ENCODE measurements at regions not wholly inside any gene's neighbourhood (a gene's known extent, or its start where the extent isn't known, plus 50 kb on each side); places are given as distances from the start of the nearest gene placed in this dataset.

- no peak overlapping the region for H2AFZ ChIP-seq (ENCODE audit: low read depth, low read length)
- H3K4me1 ChIP-seq (ENCODE audit: insufficient read depth, low read length): no peaks in the 10 kb centered on the region
- H3K79me2 ChIP-seq (ENCODE audit: insufficient read depth, low read length): no peaks in the 10 kb centered on the region
- no peaks in the 10 kb centered on the region for H3K9me3 ChIP-seq (ENCODE audit: insufficient read depth, low read length, severe bottlenecking)
- TF ChIP-seq CTCF (IDR thresholded peaks at IDR 0.05; ENCODE audit: borderline replicate concordance, extremely low read depth, low read length, poor library complexity, severe bottlenecking) (no peak), EZH2 (IDR thresholded peaks at IDR 0.05; ENCODE audit: borderline replicate concordance, low read depth, low read length, severe bottlenecking) (no peak)
- peaks cover 9% of the 10 kb centered on the region for H3K27me3 ChIP-seq (ENCODE audit: insufficient read depth, low read length, poor library complexity)
- peaks cover 11% of the 10 kb centered on the region for H4K20me1 ChIP-seq (ENCODE audit: insufficient read depth, low read length)
- DNase-seq (no peak), ATAC-seq (ENCODE audit: insufficient read depth, low read depth) (no peak)
- H3K4me3 ChIP-seq (ENCODE audit: low read depth in 1 of 2, low read length in 2 of 2): no peak overlapping the region
- no peak overlapping the region for H3K9ac ChIP-seq (ENCODE audit: low read depth, low read length)
- no peaks in the 10 kb centered on the region for H3K36me3 ChIP-seq (ENCODE audit: insufficient read depth, low read length)
- no peak overlapping the region for H3K27ac ChIP-seq (ENCODE audit: low read length)
- H3K4me2 ChIP-seq (ENCODE audit: insufficient read depth, low read length): no peak overlapping the region
These were observed 144.0 kb upstream of the CIBAR2 start for GRCh38 chr16:85256190-85256739.

DNA sequence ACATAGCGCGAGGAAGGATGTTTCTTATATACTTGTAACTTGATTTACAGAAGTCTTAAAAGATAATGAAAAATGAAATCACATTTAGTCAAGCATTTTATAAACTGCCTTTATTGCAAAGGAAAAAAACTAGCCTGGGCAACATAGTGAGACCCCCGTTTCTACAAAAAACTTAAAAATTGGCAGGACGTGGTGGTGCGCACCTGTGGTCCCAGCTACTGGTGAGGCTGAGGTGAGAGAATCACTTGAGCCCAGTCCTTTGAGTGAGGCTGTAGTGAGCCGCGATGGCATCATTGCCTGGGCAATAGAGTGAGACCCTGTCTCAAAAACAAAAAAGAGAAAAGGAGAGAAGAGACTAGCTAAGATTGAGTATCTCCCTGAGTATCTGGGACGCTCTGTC, 145.2 kb upstream of the CIBAR2 start:
- Histone ChIP-seq H3K4me3 (ENCODE audit: low read depth in 1 of 2, low read length in 2 of 2) (no peak overlapping the region), H3K9ac (ENCODE audit: low read depth, low read length) (no peak overlapping the region), H3K27me3 (ENCODE audit: insufficient read depth, low read length, poor library complexity) (peaks cover 20% of the 10 kb centered on the region), H3K9me3 (ENCODE audit: insufficient read depth, low read length, severe bottlenecking) (no peaks in the 10 kb centered on the region), H3K36me3 (ENCODE audit: insufficient read depth, low read length) (no peaks in the 10 kb centered on the region), H3K27ac (ENCODE audit: low read length) (no peak overlapping the region), H4K20me1 (ENCODE audit: insufficient read depth, low read length) (peaks cover 13% of the 10 kb centered on the region), H3K4me2 (ENCODE audit: insufficient read depth, low read length) (no peak overlapping the region), H2AFZ (ENCODE audit: low read depth, low read length) (no peak overlapping the region), H3K4me1 (ENCODE audit: insufficient read depth, low read length) (no peaks in the 10 kb centered on the region), H3K79me2 (ENCODE audit: insufficient read depth, low read length) (no peaks in the 10 kb centered on the region)
- ATAC-seq (ENCODE audit: insufficient read depth, low read depth): no peak
- DNase-seq: no peak
- TF ChIP-seq EZH2 (IDR thresholded peaks at IDR 0.05; ENCODE audit: borderline replicate concordance, low read depth, low read length, severe bottlenecking) (no peak), CTCF (IDR thresholded peaks at IDR 0.05; ENCODE audit: borderline replicate concordance, extremely low read depth, low read length, poor library complexity, severe bottlenecking) (no peak)

DNA sequence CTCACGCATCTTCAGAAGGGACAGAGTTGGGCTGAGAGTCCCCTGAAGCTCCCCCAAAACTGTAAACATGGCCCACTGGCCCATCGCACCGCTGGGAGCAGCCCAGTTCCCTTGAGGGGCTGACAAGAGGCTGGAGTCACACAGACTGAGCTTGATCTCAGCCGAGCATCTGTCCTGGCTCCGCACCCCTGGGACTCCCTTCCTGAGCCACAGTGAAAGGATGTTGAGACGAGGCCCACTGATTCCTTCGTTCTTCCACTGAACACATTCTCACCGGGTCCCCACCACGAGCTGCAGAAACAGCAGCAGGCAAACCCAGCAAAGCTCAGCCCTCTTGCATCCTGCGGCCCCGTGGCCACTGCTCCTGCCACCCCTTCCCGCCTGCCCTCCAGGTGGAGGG, 145.9 kb upstream of the CIBAR2 start:
- Histone ChIP-seq H3K27ac (ENCODE audit: low read length) (no peak overlapping the region), H3K4me2 (ENCODE audit: insufficient read depth, low read length) (no peak overlapping the region), H3K79me2 (ENCODE audit: insufficient read depth, low read length) (no peaks in the 10 kb centered on the region), H3K4me3 (ENCODE audit: low read depth in 1 of 2, low read length in 2 of 2) (no peak overlapping the region), H3K9ac (ENCODE audit: low read depth, low read length) (no peak overlapping the region), H4K20me1 (ENCODE audit: insufficient read depth, low read length) (peaks cover 13% of the 10 kb centered on the region), H2AFZ (ENCODE audit: low read depth, low read length) (no peak overlapping the region), H3K9me3 (ENCODE audit: insufficient read depth, low read length, severe bottlenecking) (no peaks in the 10 kb centered on the region), H3K4me1 (ENCODE audit: insufficient read depth, low read length) (no peaks in the 10 kb centered on the region), H3K36me3 (ENCODE audit: insufficient read depth, low read length) (no peaks in the 10 kb centered on the region), H3K27me3 (ENCODE audit: insufficient read depth, low read length, poor library complexity) (peaks cover 27% of the 10 kb centered on the region)
- DNase-seq: no peak
- ATAC-seq (ENCODE audit: insufficient read depth, low read depth): no peak
- TF ChIP-seq EZH2 (IDR thresholded peaks at IDR 0.05; ENCODE audit: borderline replicate concordance, low read depth, low read length, severe bottlenecking) (no peak), CTCF (IDR thresholded peaks at IDR 0.05; ENCODE audit: borderline replicate concordance, extremely low read depth, low read length, poor library complexity, severe bottlenecking) (no peak)

- Histone ChIP-seq H3K4me2 (ENCODE audit: insufficient read depth, low read length) (no peak overlapping the region), H3K4me1 (ENCODE audit: insufficient read depth, low read length) (no peaks in the 10 kb centered on the region), H3K9me3 (ENCODE audit: insufficient read depth, low read length, severe bottlenecking) (no peaks in the 10 kb centered on the region), H3K27ac (ENCODE audit: low read length) (no peak overlapping the region), H4K20me1 (ENCODE audit: insufficient read depth, low read length) (peaks cover 8% of the 10 kb centered on the region), H3K4me3 (ENCODE audit: low read depth in 1 of 2, low read length in 2 of 2) (no peak overlapping the region), H3K36me3 (ENCODE audit: insufficient read depth, low read length) (no peaks in the 10 kb centered on the region), H3K27me3 (ENCODE audit: insufficient read depth, low read length, poor library complexity) (peaks cover 31% of the 10 kb centered on the region), H3K9ac (ENCODE audit: low read depth, low read length) (no peak overlapping the region), H3K79me2 (ENCODE audit: insufficient read depth, low read length) (no peaks in the 10 kb centered on the region), H2AFZ (ENCODE audit: low read depth, low read length) (no peak overlapping the region)
- TF ChIP-seq EZH2 (IDR thresholded peaks at IDR 0.05; ENCODE audit: borderline replicate concordance, low read depth, low read length, severe bottlenecking) (no peak), CTCF (IDR thresholded peaks at IDR 0.05; ENCODE audit: borderline replicate concordance, extremely low read depth, low read length, poor library complexity, severe bottlenecking) (no peak)
- DNase-seq (peak; percentile 23), ATAC-seq (ENCODE audit: insufficient read depth, low read depth) (peak; percentile 40; the same call in 1 of the 3 replicates)
These were observed 146.4 kb upstream of the CIBAR2 start for GRCh38 chr16:85258629-85259028.
